H9 (cell line): ENCODE measurements at regions not wholly inside any gene's neighbourhood (a gene's known extent, or its start where the extent isn't known, plus 50 kb on each side); places are given as distances from the start of the nearest gene placed in this dataset.

Experiments used
- DNase-seq: peaks from one replicate; pipeline ENCODE4 v3.0.0-alpha.2; 2017
- H2AFZ ChIP-seq: one replicate; pipeline ENCODE4 v1.6.1; 2013; ENCODE audit warnings: mild to moderate bottlenecking, low read length, control low read depth, moderate library complexity
- H2AK5ac ChIP-seq: 2 replicates; pipeline ENCODE4 v1.6.1; 2013; ENCODE audit warnings: low read length, control low read depth, mixed read lengths; ENCODE audit not compliant: insufficient read length
- H2BK120ac ChIP-seq: one replicate; pipeline ENCODE4 v1.6.1; 2013; ENCODE audit warnings: low read depth, mild to moderate bottlenecking, low read length, control low read depth, inconsistent platforms; ENCODE audit not compliant: poor library complexity, severe bottlenecking
- H2BK12ac ChIP-seq: 2 replicates; pipeline ENCODE4 v1.6.1; 2013; ENCODE audit warnings: low read length, control low read depth, mixed read lengths, low read depth; ENCODE audit not compliant: insufficient read length
- H2BK15ac ChIP-seq: 2 replicates; pipeline ENCODE4 v1.6.1; 2013; ENCODE audit warnings: low read depth, low read length, control low read depth
- H2BK20ac ChIP-seq: one replicate; pipeline ENCODE4 v1.6.1; 2013; ENCODE audit warnings: low read depth, mild to moderate bottlenecking, low read length, control low read depth, inconsistent platforms; ENCODE audit not compliant: poor library complexity, severe bottlenecking
- H2BK5ac ChIP-seq: 2 replicates; pipeline ENCODE4 v1.6.1; 2013; ENCODE audit warnings: low read length, control low read depth, mixed read lengths; ENCODE audit not compliant: insufficient read length
- H3K14ac ChIP-seq: 2 replicates; pipeline ENCODE4 v1.6.1; 2013; ENCODE audit warnings: low read length, control low read depth; ENCODE audit not compliant: insufficient read depth
- H3K18ac ChIP-seq: 2 replicates; pipeline ENCODE4 v1.6.1; 2013; ENCODE audit warnings: low read depth, mild to moderate bottlenecking, mixed read lengths, low read length, control low read depth; ENCODE audit not compliant: insufficient read length
- H3K23ac ChIP-seq: 2 replicates; pipeline ENCODE4 v1.6.1; 2013; ENCODE audit warnings: low read length, control low read depth, mixed read lengths, low read depth; ENCODE audit not compliant: insufficient read length
- H3K23me2 ChIP-seq: 2 replicates; pipeline ENCODE4 v1.6.1; 2013; ENCODE audit warnings: low read depth, mild to moderate bottlenecking, mixed read lengths, low read length, control low read depth; ENCODE audit not compliant: insufficient read length, poor library complexity, severe bottlenecking
- H3K27ac ChIP-seq: 2 replicates; pipeline ENCODE4 v1.5.1; 2013; ENCODE audit warnings: low read length, control low read depth, mixed read lengths, low read depth; ENCODE audit not compliant: insufficient read length
- H3K27me3 ChIP-seq: 2 replicates; pipeline ENCODE4 v1.6.1; 2013; ENCODE audit warnings: low read length, control low read depth, inconsistent platforms; ENCODE audit not compliant: insufficient read depth
- H3K4ac ChIP-seq: 2 replicates; pipeline ENCODE4 v1.6.1; 2013; ENCODE audit warnings: low read depth, mild to moderate bottlenecking, control low read depth, inconsistent platforms, low read length, moderate library complexity
- H3K4me1 ChIP-seq: 2 replicates; pipeline ENCODE4 v1.6.1; 2013; ENCODE audit warnings: low read length, control low read depth, inconsistent platforms; ENCODE audit not compliant: insufficient read depth
- H3K4me2 ChIP-seq: 2 replicates; pipeline ENCODE4 v1.6.1; 2013; ENCODE audit warnings: low read length, control low read depth, mixed read lengths; ENCODE audit not compliant: insufficient read length, insufficient read depth
- H3K56ac ChIP-seq: 2 replicates; pipeline ENCODE4 v1.6.1; 2013; ENCODE audit warnings: low read depth, mild to moderate bottlenecking, mixed read lengths, low read length, control low read depth; ENCODE audit not compliant: insufficient read length
- H3K79me1 ChIP-seq: 2 replicates; pipeline ENCODE4 v1.6.1; 2013; ENCODE audit warnings: low read depth, mild to moderate bottlenecking, moderate library complexity, low read length, control low read depth, inconsistent platforms; ENCODE audit not compliant: insufficient read depth, poor library complexity, severe bottlenecking
- H3K79me2 ChIP-seq: 2 replicates; pipeline ENCODE4 v1.6.1; 2013; ENCODE audit warnings: low read length, control low read depth, inconsistent platforms; ENCODE audit not compliant: insufficient read depth
- H3K9ac ChIP-seq: 2 replicates; pipeline ENCODE4 v1.6.1; 2013; ENCODE audit warnings: low read length, control low read depth, mixed read lengths; ENCODE audit not compliant: insufficient read length; ENCODE audit errors: extremely low read depth
- H3K9me3 ChIP-seq: one replicate; pipeline ENCODE4 v1.6.1; 2013; ENCODE audit warnings: low read depth, low read length, inconsistent platforms; ENCODE audit not compliant: control insufficient read depth
- H3T11ph ChIP-seq: one replicate; pipeline ENCODE4 v1.6.1; 2013; ENCODE audit warnings: mild to moderate bottlenecking, low read length, control low read depth, inconsistent platforms
- H4K20me1 ChIP-seq: one replicate; pipeline ENCODE4 v1.6.1; 2013; ENCODE audit not compliant: control insufficient read depth, insufficient read length, insufficient read depth
- H4K5ac ChIP-seq: 2 replicates; pipeline ENCODE4 v1.6.1; 2013; ENCODE audit warnings: low read depth, mild to moderate bottlenecking, mixed read lengths, low read length, control low read depth; ENCODE audit not compliant: insufficient read length
- H4K8ac ChIP-seq: replicated peaks from 2 replicates; pipeline ENCODE4 v1.6.1; 2013; ENCODE audit warnings: low read length, control low read depth, mixed read lengths, low read depth; ENCODE audit not compliant: insufficient read length
- H4K91ac ChIP-seq: 2 replicates; pipeline ENCODE4 v1.6.1; 2013; ENCODE audit warnings: low read depth, mild to moderate bottlenecking, moderate library complexity, mixed read lengths, low read length, control low read depth; ENCODE audit not compliant: insufficient read length
- H3K27ac Mint-ChIP-seq, 3 experiments: 2 replicates in 2 of 3; 3 replicates in 1 of 3; pipeline ENCODE4 v1.8.0; 2020 to 2021; ENCODE audit warnings: mixed read lengths in 3 of 3, mild to moderate bottlenecking in 1 of 3, moderate library complexity in 1 of 3
- H3K27me3 Mint-ChIP-seq: 2 replicates; pipeline ENCODE4 v1.8.0; 2021; ENCODE audit warnings: low read depth, mild to moderate bottlenecking, moderate library complexity, mixed read lengths
- H3K36me3 Mint-ChIP-seq, 3 experiments: 2 replicates in 2 of 3; 3 replicates in 1 of 3; pipeline ENCODE4 v1.8.0; 2020 to 2021; ENCODE audit warnings: low read depth in 3 of 3, mixed read lengths in 3 of 3; ENCODE audit not compliant: insufficient read depth in 1 of 3
- H3K4me1 Mint-ChIP-seq, 2 experiments: 2 replicates each; pipeline ENCODE4 v1.8.0; 2020; ENCODE audit warnings: mixed read lengths in 2 of 2
- H3K4me3 Mint-ChIP-seq, 2 experiments: 2 replicates in 1 of 2; 3 replicates in 1 of 2; pipeline ENCODE4 v1.8.0; 2020 to 2021; ENCODE audit warnings: mild to moderate bottlenecking in 2 of 2, mixed read lengths in 2 of 2, moderate library complexity in 1 of 2
- H3K9me3 Mint-ChIP-seq, 2 experiments: 2 replicates in 1 of 2; 3 replicates in 1 of 2; pipeline ENCODE4 v1.8.0; 2020; ENCODE audit warnings: mild to moderate bottlenecking in 2 of 2, mixed read lengths in 2 of 2, moderate library complexity in 1 of 2
- CTCF ChIP-seq: fragments of 200-600 bp; sonication (generic); conservative IDR thresholded peaks from 3 replicates; pipeline ENCODE4 v1.8.0; 2021; ENCODE audit warnings: antibody characterized with exemption, mild to moderate bottlenecking
- WGBS: extraction: QIAGEN DNeasy Blood & Tissue Kit; methylation state at CpG from one replicate; pipeline ENCODE4 v1.1.7; 2013; ENCODE audit warnings: missing lambda C conversion rate, low lambda C conversion rate, mixed read lengths; ENCODE audit not compliant: insufficient read length; ENCODE audit errors: extremely low coverage; 5-methylcytosine and 5-hydroxymethylcytosine counted together

GRCh38 chr1:96498744-96499340 lies 222.7 kb upstream of the PTBP2 start:
- Histone ChIP-seq H4K8ac (no peak overlapping the region), H2BK120ac (no peak overlapping the region), H3K79me2 (no peaks in the 10 kb centered on the region), H4K91ac (no peak overlapping the region), H3T11ph (no peak overlapping the region), H3K14ac (no peak overlapping the region), H3K79me1 (no peaks in the 10 kb centered on the region), H2AFZ (no peak overlapping the region), H2BK15ac (no peak overlapping the region), H2BK12ac (no peak overlapping the region), H3K4me1 (no peaks in the 10 kb centered on the region), H3K23ac (no peak overlapping the region), H3K4me2 (no peak overlapping the region), H3K56ac (no peak overlapping the region), H2BK5ac (no peak overlapping the region), H3K27me3 (no peaks in the 10 kb centered on the region), H2BK20ac (no peak overlapping the region), H3K9me3 (no peaks in the 10 kb centered on the region), H3K27ac (no peak overlapping the region), H4K20me1 (no peaks in the 10 kb centered on the region), H3K23me2 (no peaks in the 10 kb centered on the region), H4K5ac (no peak overlapping the region), H3K18ac (no peak overlapping the region), H2AK5ac (no peak overlapping the region), H3K9ac (no peak overlapping the region), H3K4ac (no peak overlapping the region)
- Mint-ChIP-seq H3K4me1 (peaks cover 4 to 13% of the 10 kb centered on the region in 2 experiments), H3K4me3 (no peak overlapping the region), H3K27me3 (no peaks in the 10 kb centered on the region), H3K36me3 (no peaks in the 10 kb centered on the region), H3K9me3 (peaks cover 0 to 2% of the 10 kb centered on the region in 2 experiments; a peak in 1 of 5 replicates), H3K27ac (no peak overlapping the region)
- no peak for TF ChIP-seq CTCF
- DNase-seq, result no peak
- WGBS, result no CpG with 5 or more reads among the region's 5 CpGs
